ENCODE measurements at regions not wholly inside any gene's neighbourhood (a gene's known extent, or its start where the extent isn't known, plus 50 kb on each side); places are given as distances from the start of the nearest gene placed in this dataset.
"Not testable (repeated sequence)": the region's sequence is repeated elsewhere in the genome, so short reads cannot be mapped to it uniquely, and the experiment has no call there.

DNA sequence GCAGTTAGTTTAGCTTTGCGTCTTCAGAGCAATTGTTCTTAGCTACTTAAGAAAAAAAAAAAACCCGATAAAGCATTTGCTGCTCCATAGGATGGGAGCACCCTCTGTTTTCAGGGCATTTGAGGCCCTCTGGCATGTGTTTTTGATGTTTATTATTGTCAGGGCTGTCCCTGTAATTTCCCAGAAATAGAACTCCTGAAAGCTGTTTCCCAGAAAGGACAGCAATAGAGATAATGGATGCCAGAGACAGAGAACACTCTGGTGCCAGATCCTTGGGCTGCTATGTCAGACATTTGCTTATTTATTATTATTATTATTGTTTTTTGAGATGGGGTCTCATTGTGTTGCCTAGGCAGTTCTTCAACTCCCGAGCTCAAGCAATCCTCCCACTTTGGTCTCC is 201.3 kb downstream of the ALG10 start:
- Histone ChIP-seq H3K36me3 (no peaks in the 10 kb centered on the region), H3K27me3 (no peaks in the 10 kb centered on the region), H3K27ac (no peak overlapping the region), H3K4me3 (no peak overlapping the region), H3K9me3 (no peaks in the 10 kb centered on the region), H3K4me1 (peaks cover 0 to 2% (median 0%) of the 10 kb centered on the region in 4 donors)
- no peak for TF ChIP-seq POLR2AphosphoS5 (IDR thresholded peaks at IDR 0.05)
- no peak for TF ChIP-seq EP300 (IDR thresholded peaks at IDR 0.05; ENCODE audit: low read depth)
- TF ChIP-seq POLR2A (IDR thresholded peaks at IDR 0.05): no peak
- intact Hi-C loops (cut with DNase I; ENCODE audit: low total_unique reads) (no loop called here), in situ Hi-C loops (cut with MboI; ENCODE audit: low pct_ligation_motif_present in 1 of 4, low pct_unique_long_range_greater_than_20kb in 1 of 4, low sequenced_read_pairs in 3 of 4) (loop anchor here in 1 of 4 donors (25.0 kb wide), 1 partner anchor 111 kb away; no protein-coding TSS in a partner anchor)
- DNase-seq: no peak
- WGBS, 2 donors (ENCODE audit: low coverage in 1 of 2): 74 to 75% methylated on average over 3 of the region's 3 CpGs

DNA sequence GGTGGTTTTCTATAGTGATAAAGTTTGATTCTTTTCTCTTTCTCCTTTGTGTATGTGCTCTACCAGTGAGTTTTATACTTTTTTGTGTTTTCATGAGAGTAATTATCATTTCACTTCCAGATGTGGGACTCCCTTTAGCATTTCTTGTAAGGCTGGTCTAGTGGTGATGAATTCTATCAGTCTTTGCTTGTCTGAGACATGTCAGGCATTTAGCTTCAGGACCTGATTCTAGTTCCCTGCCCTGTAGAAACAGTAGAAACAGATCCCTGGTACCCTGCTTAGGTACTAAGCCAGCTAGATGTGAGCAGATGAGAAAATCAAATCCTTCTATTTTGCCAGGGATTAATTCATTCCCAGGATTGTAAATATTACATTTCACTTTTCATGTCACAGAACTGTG is 203.7 kb downstream of the ALG10 start:
- DNase-seq; in situ Hi-C loops (cut with MboI; ENCODE audit: low pct_ligation_motif_present in 1 of 4, low pct_unique_long_range_greater_than_20kb in 1 of 4, low sequenced_read_pairs in 3 of 4): not testable (repeated sequence)

DNA sequence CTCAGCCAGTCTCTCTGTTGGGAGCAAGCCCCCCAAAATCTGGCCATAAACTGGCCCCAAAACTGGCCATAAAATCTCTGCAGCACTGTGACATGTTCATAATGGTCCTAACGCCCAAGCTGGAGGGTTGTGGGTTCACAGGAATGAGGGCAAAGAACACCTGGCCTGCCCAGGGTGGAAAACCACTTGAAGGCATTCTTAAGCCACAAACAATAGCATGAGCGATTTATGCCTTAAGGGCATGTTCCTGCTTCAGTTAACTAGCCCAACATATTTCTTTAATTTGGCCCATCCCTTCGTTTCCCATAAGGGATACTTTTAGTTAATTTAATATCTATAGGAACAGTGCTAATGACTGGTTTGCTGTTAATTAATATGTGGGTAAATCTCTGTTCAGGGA is 205.8 kb downstream of the ALG10 start:
- H3K4me3 ChIP-seq; H3K27ac ChIP-seq; H3K4me1 ChIP-seq; H3K36me3 ChIP-seq; in situ Hi-C loops (cut with MboI; ENCODE audit: low pct_ligation_motif_present in 1 of 4, low pct_unique_long_range_greater_than_20kb in 1 of 4, low sequenced_read_pairs in 3 of 4); DNase-seq; intact Hi-C loops (cut with DNase I; ENCODE audit: low total_unique reads); H3K9me3 ChIP-seq; H3K27me3 ChIP-seq: not testable (repeated sequence)
- whole genome bisulfite sequencing, 2 donors (ENCODE audit: low coverage in 1 of 2): 54 to 57% methylated on average over 2 to 3 of the region's 3 CpGs

More for the DNA sequence above, 203.7 kb downstream of the ALG10 start:
- H3K4me3 ChIP-seq; H3K27ac ChIP-seq; H3K36me3 ChIP-seq; H3K4me1 ChIP-seq; intact Hi-C loops (cut with DNase I; ENCODE audit: low total_unique reads); H3K27me3 ChIP-seq; H3K9me3 ChIP-seq: not testable (repeated sequence)

DNA sequence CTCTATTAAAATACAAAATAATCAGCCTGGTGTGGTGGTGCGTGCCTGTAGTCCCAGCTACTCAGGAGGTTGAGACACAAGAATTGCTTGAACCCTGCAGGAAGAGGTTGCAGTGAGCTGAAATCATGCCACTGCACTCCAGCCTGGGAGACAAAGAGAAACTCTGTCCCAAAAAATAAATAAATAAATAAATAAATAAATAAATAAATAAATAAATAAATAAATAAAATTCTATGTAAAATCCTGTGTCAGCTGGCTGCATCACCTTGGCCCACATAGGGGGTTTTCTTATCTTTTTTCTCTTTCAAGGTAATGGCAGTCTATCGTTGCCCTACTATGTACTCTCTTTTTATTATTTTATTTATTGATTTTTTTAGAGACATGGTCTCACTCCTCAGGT is 206.7 kb downstream of the ALG10 start:
- intact Hi-C loops (cut with DNase I; ENCODE audit: low total_unique reads); DNase-seq: not testable (repeated sequence)

DNA sequence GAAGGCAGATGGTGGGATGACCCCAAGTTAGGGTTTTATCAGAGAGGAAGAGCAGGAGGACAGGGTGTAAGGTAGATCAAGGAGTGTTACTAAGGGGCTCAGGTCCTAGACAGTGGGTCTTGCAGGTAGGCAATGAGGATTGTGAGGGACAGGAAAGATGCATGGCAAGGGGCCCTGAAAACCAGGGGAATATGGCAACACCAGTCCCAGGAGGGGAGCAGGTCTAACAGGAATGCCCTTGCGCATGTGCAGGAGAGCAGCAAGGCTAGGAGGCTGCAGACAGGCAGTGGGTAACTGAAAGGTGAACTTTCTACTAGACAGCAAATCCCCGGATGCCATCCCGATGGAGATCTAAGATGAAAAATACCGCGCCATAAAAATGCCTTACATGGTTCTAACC is 211.3 kb downstream of the ALG10 start:
- Histone ChIP-seq H3K4me3 (no peak overlapping the region), H3K4me1 (no peaks in the 10 kb centered on the region), H3K27ac (no peak overlapping the region), H3K27me3 (no peaks in the 10 kb centered on the region), H3K9me3 (no peaks in the 10 kb centered on the region), H3K36me3 (no peaks in the 10 kb centered on the region)
- TF ChIP-seq POLR2A (IDR thresholded peaks at IDR 0.05) (no peak), EP300 (IDR thresholded peaks at IDR 0.05; ENCODE audit: low read depth) (no peak)
- in situ Hi-C loops (cut with MboI; ENCODE audit: low pct_ligation_motif_present in 1 of 4, low pct_unique_long_range_greater_than_20kb in 1 of 4, low sequenced_read_pairs in 3 of 4) (no loop called here), intact Hi-C loops (cut with DNase I; ENCODE audit: low total_unique reads) (no loop called here)
- no peak for DNase-seq
- 84 to 98% methylated on average over 5 of the region's 5 CpGs for WGBS, 2 donors (ENCODE audit: low coverage in 1 of 2)

More for the DNA sequence above, 206.7 kb downstream of the ALG10 start:
- H3K9me3 ChIP-seq; H3K4me3 ChIP-seq; H3K27ac ChIP-seq; in situ Hi-C loops (cut with MboI; ENCODE audit: low pct_ligation_motif_present in 1 of 4, low pct_unique_long_range_greater_than_20kb in 1 of 4, low sequenced_read_pairs in 3 of 4); H3K27me3 ChIP-seq; H3K36me3 ChIP-seq; H3K4me1 ChIP-seq: not testable (repeated sequence)
- WGBS, 2 donors (ENCODE audit: low coverage in 1 of 2): 76 to 77% methylated on average over 1 to 2 of the region's 2 CpGs

DNA sequence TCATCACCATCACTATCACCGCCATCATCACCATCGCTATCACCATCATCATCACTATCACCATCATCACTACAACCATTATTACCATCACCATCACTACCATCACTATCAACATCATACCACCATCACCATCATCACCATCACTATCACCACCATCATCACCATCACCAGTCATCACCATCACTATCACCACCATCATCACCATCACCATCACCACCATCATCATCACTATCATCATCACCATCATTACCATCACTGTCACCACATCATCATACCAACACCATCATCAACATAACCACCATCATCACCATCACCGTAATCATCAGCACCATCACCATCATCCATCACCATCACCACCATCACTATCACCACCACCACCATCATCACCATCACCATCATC is 213.8 kb downstream of the ALG10 start:
- in situ Hi-C loops (cut with MboI; ENCODE audit: low pct_ligation_motif_present in 1 of 4, low pct_unique_long_range_greater_than_20kb in 1 of 4, low sequenced_read_pairs in 3 of 4): no loop called here
- intact Hi-C loops (cut with DNase I; ENCODE audit: low total_unique reads): no loop called here

DNA sequence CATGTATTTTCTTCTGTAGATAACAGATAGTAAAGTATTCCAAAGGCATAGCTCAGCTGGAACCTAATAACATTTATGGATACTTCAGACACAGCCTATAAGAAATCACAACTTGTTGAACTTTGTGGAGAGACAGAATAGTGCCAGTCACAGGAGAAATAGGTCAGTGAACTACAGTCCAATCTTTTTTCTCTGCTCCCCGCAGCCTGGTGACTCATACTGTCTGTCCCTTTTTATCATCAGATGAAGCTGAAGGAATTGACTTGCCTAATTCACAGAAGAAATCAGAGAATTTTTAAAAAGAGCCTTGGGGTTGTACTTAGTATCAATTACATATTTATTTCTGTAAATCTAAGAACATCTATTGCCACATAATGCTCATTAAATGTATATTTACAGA is 222.3 kb downstream of the ALG10 start:
- TF ChIP-seq POLR2A (IDR thresholded peaks at IDR 0.05) (no peak), POLR2AphosphoS5 (IDR thresholded peaks at IDR 0.05) (no peak), EP300 (IDR thresholded peaks at IDR 0.05; ENCODE audit: low read depth) (no peak)
- no peaks in the 10 kb centered on the region for H3K36me3 ChIP-seq
- H3K4me3 ChIP-seq: no peak overlapping the region
- no peak for DNase-seq
- no peaks in the 10 kb centered on the region for H3K9me3 ChIP-seq
- intact Hi-C loops (cut with DNase I; ENCODE audit: low total_unique reads) (no loop called here), in situ Hi-C loops (cut with MboI; ENCODE audit: low pct_ligation_motif_present in 1 of 4, low pct_unique_long_range_greater_than_20kb in 1 of 4, low sequenced_read_pairs in 3 of 4) (no loop called here)
- H3K4me1 ChIP-seq: no peaks in the 10 kb centered on the region
- no peaks in the 10 kb centered on the region for H3K27me3 ChIP-seq
- H3K27ac ChIP-seq: no peak overlapping the region
- 81 to 91% methylated on average over 1 of the region's 1 CpG for WGBS, 2 donors (ENCODE audit: low coverage in 1 of 2)

More for the DNA sequence above, 213.8 kb downstream of the ALG10 start:
- 92 to 94% methylated on average over 3 of the region's 3 CpGs for WGBS, 2 donors (ENCODE audit: low coverage in 1 of 2)
- Histone ChIP-seq H3K4me1 (no peaks in the 10 kb centered on the region), H3K36me3 (no peaks in the 10 kb centered on the region), H3K27ac (no peak overlapping the region), H3K9me3 (no peaks in the 10 kb centered on the region), H3K4me3 (no peak overlapping the region), H3K27me3 (no peaks in the 10 kb centered on the region)
- DNase-seq: no peak
- TF ChIP-seq EP300 (IDR thresholded peaks at IDR 0.05; ENCODE audit: low read depth): no peak

DNA sequence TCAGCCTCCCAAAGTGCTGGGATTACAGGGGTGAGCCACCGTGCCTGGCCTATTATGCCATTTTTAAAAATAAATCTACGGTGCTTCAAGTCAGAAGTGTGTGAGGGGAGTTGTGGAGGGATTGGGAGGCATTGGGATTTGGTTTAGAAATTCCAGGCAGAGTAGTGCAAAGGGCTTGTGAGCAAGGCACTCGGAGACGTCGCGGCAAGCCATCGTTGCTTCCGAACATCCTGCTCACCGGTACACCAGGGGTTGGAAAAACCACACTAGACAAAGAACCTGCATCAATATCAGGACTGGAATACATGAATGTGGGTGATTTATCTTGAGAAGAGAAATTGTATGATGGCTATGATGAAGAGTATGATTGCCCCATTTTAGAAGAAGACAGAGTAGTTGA is 227.0 kb downstream of the ALG10 start:
- intact Hi-C loops (cut with DNase I; ENCODE audit: low total_unique reads) (no loop called here), in situ Hi-C loops (cut with MboI; ENCODE audit: low pct_ligation_motif_present in 1 of 4, low pct_unique_long_range_greater_than_20kb in 1 of 4, low sequenced_read_pairs in 3 of 4) (no loop called here)
- H3K27ac ChIP-seq: no peak overlapping the region
- H3K9me3 ChIP-seq: no peaks in the 10 kb centered on the region
- 92 to 93% methylated on average over 9 of the region's 9 CpGs for WGBS, 2 donors (ENCODE audit: low coverage in 1 of 2)
- no peaks in the 10 kb centered on the region for H3K27me3 ChIP-seq
- H3K36me3 ChIP-seq: no peaks in the 10 kb centered on the region
- TF ChIP-seq POLR2AphosphoS5 (IDR thresholded peaks at IDR 0.05) (no peak), EP300 (IDR thresholded peaks at IDR 0.05; ENCODE audit: low read depth) (no peak), POLR2A (IDR thresholded peaks at IDR 0.05) (no peak)
- TF ChIP-seq, protein P1, sequence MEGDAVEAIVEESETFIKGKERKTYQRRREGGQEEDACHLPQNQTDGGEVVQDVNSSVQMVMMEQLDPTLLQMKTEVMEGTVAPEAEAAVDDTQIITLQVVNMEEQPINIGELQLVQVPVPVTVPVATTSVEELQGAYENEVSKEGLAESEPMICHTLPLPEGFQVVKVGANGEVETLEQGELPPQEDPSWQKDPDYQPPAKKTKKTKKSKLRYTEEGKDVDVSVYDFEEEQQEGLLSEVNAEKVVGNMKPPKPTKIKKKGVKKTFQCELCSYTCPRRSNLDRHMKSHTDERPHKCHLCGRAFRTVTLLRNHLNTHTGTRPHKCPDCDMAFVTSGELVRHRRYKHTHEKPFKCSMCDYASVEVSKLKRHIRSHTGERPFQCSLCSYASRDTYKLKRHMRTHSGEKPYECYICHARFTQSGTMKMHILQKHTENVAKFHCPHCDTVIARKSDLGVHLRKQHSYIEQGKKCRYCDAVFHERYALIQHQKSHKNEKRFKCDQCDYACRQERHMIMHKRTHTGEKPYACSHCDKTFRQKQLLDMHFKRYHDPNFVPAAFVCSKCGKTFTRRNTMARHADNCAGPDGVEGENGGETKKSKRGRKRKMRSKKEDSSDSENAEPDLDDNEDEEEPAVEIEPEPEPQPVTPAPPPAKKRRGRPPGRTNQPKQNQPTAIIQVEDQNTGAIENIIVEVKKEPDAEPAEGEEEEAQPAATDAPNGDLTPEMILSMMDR (IDR thresholded peaks at IDR 0.05): no peak
- no peak overlapping the region for H3K4me3 ChIP-seq
- H3K4me1 ChIP-seq: no peaks in the 10 kb centered on the region
- DNase-seq: no peak

DNA sequence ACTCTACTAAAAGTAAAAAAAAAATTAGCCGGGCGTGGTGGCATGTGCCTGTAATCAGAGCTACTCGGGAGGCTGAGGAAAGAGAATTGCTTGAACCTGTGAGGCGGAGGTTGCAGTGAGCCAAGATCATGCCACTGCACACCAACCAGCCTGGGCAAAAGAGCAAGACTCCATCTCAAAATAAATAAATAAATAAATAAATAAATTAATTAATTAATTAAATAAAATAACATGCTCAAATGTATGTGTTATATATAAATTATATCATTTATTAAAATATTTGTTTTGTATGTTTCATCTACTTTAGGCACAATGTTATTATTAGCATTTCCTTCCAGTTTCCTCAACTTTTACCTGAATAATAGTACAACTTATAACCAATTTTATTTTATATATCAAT is 229.6 kb downstream of the ALG10 start:
- H3K27me3 ChIP-seq; H3K9me3 ChIP-seq; H3K36me3 ChIP-seq; in situ Hi-C loops (cut with MboI; ENCODE audit: low pct_ligation_motif_present in 1 of 4, low pct_unique_long_range_greater_than_20kb in 1 of 4, low sequenced_read_pairs in 3 of 4); H3K4me3 ChIP-seq; DNase-seq; intact Hi-C loops (cut with DNase I; ENCODE audit: low total_unique reads); H3K27ac ChIP-seq; H3K4me1 ChIP-seq: not testable (repeated sequence)
- WGBS, 2 donors (ENCODE audit: low coverage in 1 of 2): 76 to 92% methylated on average over 2 to 4 of the region's 4 CpGs
